ENCODE measurements at regions not wholly inside any gene's neighbourhood (a gene's known extent, or its start where the extent isn't known, plus 50 kb on each side); places are given as distances from the start of the nearest gene placed in this dataset.

GRCh38 chr2:204441316-204441715 is 104.0 kb upstream of the PARD3B start:
- H3K27me3 Mint-ChIP-seq: peaks cover 4 to 38% (median 26%) of the 10 kb centered on the region in 5 donors

GRCh38 chr2:204445149-204445548 is 100.1 kb upstream of the PARD3B start:
- Mint-ChIP-seq H3K27me3 (peaks cover 10 to 33% (median 25%) of the 10 kb centered on the region in 5 donors), H3K4me1 (no peaks in the 10 kb centered on the region), H3K9me3 (peaks cover 0 to 22% (median 7%) of the 10 kb centered on the region in 11 donors), H3K36me3 (no peaks in the 10 kb centered on the region), H3K4me3 (no peak overlapping the region), H3K27ac (no peak overlapping the region)
- DNase-seq (no peak), ATAC-seq (no peak)
- intact Hi-C loops (cut with micrococcal nuclease): no loop called here
- ChIA-PET CTCF (no interaction called here), POLR2A (no interaction called here)
- H3K36me3 ChIP-seq (ENCODE audit: control insufficient read depth in 2 of 3, insufficient read depth in 3 of 3, low read length in 3 of 3): no peaks in the 10 kb centered on the region
- H3K9me3 ChIP-seq (ENCODE audit: control insufficient read depth in 2 of 3, low read length in 3 of 3): no peaks in the 10 kb centered on the region
- H3K27ac ChIP-seq (ENCODE audit: low read depth, low read length): no peak overlapping the region
- H3K27me3 ChIP-seq (ENCODE audit: control insufficient read depth in 2 of 2, insufficient read depth in 2 of 2, low read length in 2 of 2): no peaks in the 10 kb centered on the region
- no peaks in the 10 kb centered on the region for H3K4me1 ChIP-seq (ENCODE audit: control insufficient read depth in 2 of 2, insufficient read depth in 2 of 2, low read length in 2 of 2)
- H3K4me3 ChIP-seq (ENCODE audit: low read length): no peak overlapping the region

More at GRCh38 chr2:204441316-204441715, 104.0 kb upstream of the PARD3B start:
- intact Hi-C loops (cut with micrococcal nuclease): no loop called here
- no peak overlapping the region for H3K4me3 Mint-ChIP-seq
- ATAC-seq (no peak), DNase-seq (no peak)
- ChIA-PET CTCF (no interaction called here), POLR2A (no interaction called here)
- Histone ChIP-seq H3K4me1 (ENCODE audit: control insufficient read depth in 2 of 2, insufficient read depth in 2 of 2, low read length in 2 of 2) (no peaks in the 10 kb centered on the region), H3K4me3 (ENCODE audit: low read length) (no peak overlapping the region), H3K9me3 (ENCODE audit: control insufficient read depth in 2 of 3, low read length in 3 of 3) (no peaks in the 10 kb centered on the region), H3K27ac (ENCODE audit: low read depth, low read length) (no peak overlapping the region), H3K27me3 (ENCODE audit: control insufficient read depth in 2 of 2, insufficient read depth in 2 of 2, low read length in 2 of 2) (no peaks in the 10 kb centered on the region), H3K36me3 (ENCODE audit: control insufficient read depth in 2 of 3, insufficient read depth in 3 of 3, low read length in 3 of 3) (no peaks in the 10 kb centered on the region)
- no peak overlapping the region for H3K27ac Mint-ChIP-seq
- peaks cover 1 to 16% (median 7%) of the 10 kb centered on the region in 11 donors for H3K9me3 Mint-ChIP-seq
- H3K4me1 Mint-ChIP-seq: no peaks in the 10 kb centered on the region
- no peaks in the 10 kb centered on the region for H3K36me3 Mint-ChIP-seq

GRCh38 chr2:204447722-204448121 is 97.6 kb upstream of the PARD3B start:
- Mint-ChIP-seq H3K27ac (no peak overlapping the region), H3K4me3 (no peak overlapping the region), H3K36me3 (no peaks in the 10 kb centered on the region), H3K27me3 (peaks cover 6 to 25% (median 13%) of the 10 kb centered on the region in 5 donors), H3K4me1 (no peaks in the 10 kb centered on the region), H3K9me3 (peaks cover 0 to 22% (median 7%) of the 10 kb centered on the region in 11 donors)
- H3K36me3 ChIP-seq (ENCODE audit: control insufficient read depth in 2 of 3, insufficient read depth in 3 of 3, low read length in 3 of 3): no peaks in the 10 kb centered on the region
- no peak for DNase-seq
- intact Hi-C loops (cut with micrococcal nuclease): no loop called here
- no peak overlapping the region for H3K4me3 ChIP-seq (ENCODE audit: low read length)
- no peak overlapping the region for H3K27ac ChIP-seq (ENCODE audit: low read depth, low read length)
- ATAC-seq: no peak
- no peaks in the 10 kb centered on the region for H3K9me3 ChIP-seq (ENCODE audit: control insufficient read depth in 2 of 3, low read length in 3 of 3)
- H3K4me1 ChIP-seq (ENCODE audit: control insufficient read depth in 2 of 2, insufficient read depth in 2 of 2, low read length in 2 of 2): no peaks in the 10 kb centered on the region
- no peaks in the 10 kb centered on the region for H3K27me3 ChIP-seq (ENCODE audit: control insufficient read depth in 2 of 2, insufficient read depth in 2 of 2, low read length in 2 of 2)
- POLR2A ChIA-PET: no interaction called here
- CTCF ChIA-PET: no interaction called here

- Histone ChIP-seq H3K4me3 (ENCODE audit: low read length) (no peak overlapping the region), H3K27me3 (ENCODE audit: control insufficient read depth in 2 of 2, insufficient read depth in 2 of 2, low read length in 2 of 2) (no peaks in the 10 kb centered on the region), H3K9me3 (ENCODE audit: control insufficient read depth in 2 of 3, low read length in 3 of 3) (no peaks in the 10 kb centered on the region), H3K36me3 (ENCODE audit: control insufficient read depth in 2 of 3, insufficient read depth in 3 of 3, low read length in 3 of 3) (no peaks in the 10 kb centered on the region), H3K27ac (ENCODE audit: low read depth, low read length) (no peak overlapping the region), H3K4me1 (ENCODE audit: control insufficient read depth in 2 of 2, insufficient read depth in 2 of 2, low read length in 2 of 2) (no peaks in the 10 kb centered on the region)
- ATAC-seq: no peak
- Mint-ChIP-seq H3K36me3 (no peaks in the 10 kb centered on the region), H3K27me3 (peaks cover 0 to 24% (median 9%) of the 10 kb centered on the region in 5 donors), H3K27ac (no peak overlapping the region), H3K4me3 (no peak overlapping the region), H3K4me1 (no peaks in the 10 kb centered on the region), H3K9me3 (peaks cover 0 to 17% (median 5%) of the 10 kb centered on the region in 11 donors)
- POLR2A ChIA-PET: no interaction called here
- CTCF ChIA-PET: no interaction called here
- DNase-seq: no peak
- intact Hi-C loops (cut with micrococcal nuclease): no loop called here
These were observed 95.3 kb upstream of the PARD3B start for GRCh38 chr2:204449977-204450376.

- DNase-seq (no peak), ATAC-seq (no peak)
- H3K27me3 ChIP-seq (ENCODE audit: control insufficient read depth in 2 of 2, insufficient read depth in 2 of 2, low read length in 2 of 2): no peaks in the 10 kb centered on the region
- no peaks in the 10 kb centered on the region for H3K4me1 Mint-ChIP-seq
- H3K9me3 Mint-ChIP-seq: peaks cover 0 to 2% (median 0%) of the 10 kb centered on the region in 11 donors
- H3K27ac ChIP-seq (ENCODE audit: low read depth, low read length): no peak overlapping the region
- intact Hi-C loops (cut with micrococcal nuclease): no loop called here
- no peaks in the 10 kb centered on the region for H3K36me3 ChIP-seq (ENCODE audit: control insufficient read depth in 2 of 3, insufficient read depth in 3 of 3, low read length in 3 of 3)
- H3K4me3 ChIP-seq (ENCODE audit: low read length): no peak overlapping the region
- H3K36me3 Mint-ChIP-seq: no peaks in the 10 kb centered on the region
- no peaks in the 10 kb centered on the region for H3K9me3 ChIP-seq (ENCODE audit: control insufficient read depth in 2 of 3, low read length in 3 of 3)
- ChIA-PET POLR2A (interaction anchor here (0.5 kb wide), 1 partner anchor 8 kb away, joined by 3 read pairs; no protein-coding TSS in a partner anchor), CTCF (no interaction called here)
- no peak overlapping the region for H3K4me3 Mint-ChIP-seq
- no peak overlapping the region for H3K27ac Mint-ChIP-seq
- H3K4me1 ChIP-seq (ENCODE audit: control insufficient read depth in 2 of 2, insufficient read depth in 2 of 2, low read length in 2 of 2): no peaks in the 10 kb centered on the region
- H3K27me3 Mint-ChIP-seq: peaks cover 0 to 18% (median 9%) of the 10 kb centered on the region in 5 donors
These were observed 93.5 kb upstream of the PARD3B start for GRCh38 chr2:204451766-204452165.

GRCh38 chr2:204452464-204453023 is 92.7 kb upstream of the PARD3B start:
- POLR2A ChIA-PET: no interaction called here
- ATAC-seq: no peak
- intact Hi-C loops (cut with micrococcal nuclease): no loop called here

GRCh38 chr2:204453730-204454167 is 91.5 kb upstream of the PARD3B start:
- ATAC-seq: no peak
- H3K36me3 Mint-ChIP-seq: no peaks in the 10 kb centered on the region
- H3K27me3 Mint-ChIP-seq: peaks cover 0 to 14% (median 7%) of the 10 kb centered on the region in 5 donors
- no peaks in the 10 kb centered on the region for H3K27me3 ChIP-seq (ENCODE audit: control insufficient read depth in 2 of 2, insufficient read depth in 2 of 2, low read length in 2 of 2)
- ChIA-PET CTCF (no interaction called here), POLR2A (no interaction called here)
- H3K4me1 Mint-ChIP-seq: no peaks in the 10 kb centered on the region
- H3K27ac ChIP-seq (ENCODE audit: low read depth, low read length): no peak overlapping the region
- no peak for DNase-seq
- no peaks in the 10 kb centered on the region for H3K36me3 ChIP-seq (ENCODE audit: control insufficient read depth in 2 of 3, insufficient read depth in 3 of 3, low read length in 3 of 3)
- H3K4me3 Mint-ChIP-seq: no peak overlapping the region
- no peaks in the 10 kb centered on the region for H3K9me3 ChIP-seq (ENCODE audit: control insufficient read depth in 2 of 3, low read length in 3 of 3)
- H3K4me3 ChIP-seq (ENCODE audit: low read length): no peak overlapping the region
- H3K27ac Mint-ChIP-seq: no peak overlapping the region
- intact Hi-C loops (cut with micrococcal nuclease): no loop called here
- H3K4me1 ChIP-seq (ENCODE audit: control insufficient read depth in 2 of 2, insufficient read depth in 2 of 2, low read length in 2 of 2): no peaks in the 10 kb centered on the region
- peaks cover 0 to 3% (median 0%) of the 10 kb centered on the region in 11 donors for H3K9me3 Mint-ChIP-seq

More at GRCh38 chr2:204452464-204453023, 92.7 kb upstream of the PARD3B start:
- no peaks in the 10 kb centered on the region for H3K27me3 ChIP-seq (ENCODE audit: control insufficient read depth in 2 of 2, insufficient read depth in 2 of 2, low read length in 2 of 2)
- no peaks in the 10 kb centered on the region for H3K36me3 ChIP-seq (ENCODE audit: control insufficient read depth in 2 of 3, insufficient read depth in 3 of 3, low read length in 3 of 3)
- Mint-ChIP-seq H3K36me3 (no peaks in the 10 kb centered on the region), H3K27ac (no peak overlapping the region), H3K27me3 (peaks cover 0 to 17% (median 9%) of the 10 kb centered on the region in 5 donors), H3K4me1 (no peaks in the 10 kb centered on the region), H3K4me3 (no peak overlapping the region), H3K9me3 (peaks cover 0 to 1% (median 0%) of the 10 kb centered on the region in 11 donors)
- no peaks in the 10 kb centered on the region for H3K9me3 ChIP-seq (ENCODE audit: control insufficient read depth in 2 of 3, low read length in 3 of 3)
- no peak for DNase-seq
- no peaks in the 10 kb centered on the region for H3K4me1 ChIP-seq (ENCODE audit: control insufficient read depth in 2 of 2, insufficient read depth in 2 of 2, low read length in 2 of 2)
- no peak overlapping the region for H3K4me3 ChIP-seq (ENCODE audit: low read length)
- no peak overlapping the region for H3K27ac ChIP-seq (ENCODE audit: low read depth, low read length)
- CTCF ChIA-PET: no interaction called here
